Breast epithelium (tissue), 4 donors: ENCODE measurements at regions not wholly inside any gene's neighbourhood (a gene's known extent, or its start where the extent isn't known, plus 50 kb on each side); places are given as distances from the start of the nearest gene placed in this dataset.

ENCODE experiments used
- DNase-seq, 2 donors: peaks; one replicate each; pipeline ENCODE4 v3.0.0-alpha.2; 2019; ENCODE audit warnings: low spot score in 2 of 2
- H3K27ac ChIP-seq, 2 donors: fragments of 200-600 bp; sonication (generic) in 1 of 2; one replicate each; pipeline ENCODE4 v1.5.1; 2016 to 2019; ENCODE audit warnings: mild to moderate bottlenecking in 1 of 2
- H3K27me3 ChIP-seq, 2 donors: fragments of 200-600 bp; sonication (generic) in 1 of 2; one replicate each; pipeline versions ENCODE4 v1.5.1 to v1.6.0; 2017 to 2019; ENCODE audit warnings: control low read depth in 1 of 2, mild to moderate bottlenecking in 1 of 2
- H3K36me3 ChIP-seq: fragments of 200-600 bp; one replicate; pipeline ENCODE4 v1.5.1; 2019
- H3K4me1 ChIP-seq, 2 donors: fragments of 200-600 bp; sonication (generic); one replicate each; pipeline ENCODE4 v1.5.1; 2016 to 2019; ENCODE audit warnings: control low read depth in 1 of 2
- H3K4me3 ChIP-seq, 3 donors: fragments of 200-600 bp; sonication (generic); 1 replicate in 2 of 3; 2 replicates in 1 of 3; pipeline ENCODE4 v1.5.1; 2016 to 2019; ENCODE audit warnings: mild to moderate bottlenecking in 3 of 3, moderate library complexity in 2 of 3
- H3K9me3 ChIP-seq, 2 donors: fragments of 200-600 bp; sonication (generic) in 1 of 2; one replicate each; pipeline ENCODE4 v1.5.1; 2016 to 2019; ENCODE audit warnings: control low read depth in 1 of 2
- CTCF ChIP-seq, 3 donors: fragments of 450-650 bp; IDR thresholded peaks; one replicate each; pipeline ENCODE4 v1.5.1; 2016 to 2017; ENCODE audit warnings: antibody characterized with exemption in 3 of 3, mild to moderate bottlenecking in 3 of 3, moderate library complexity in 3 of 3
- POLR2A ChIP-seq: fragments of 450-650 bp; IDR thresholded peaks from one replicate; pipeline ENCODE4 v1.6.1; 2016; ENCODE audit warnings: antibody characterized with exemption, mild to moderate bottlenecking, moderate library complexity
- POLR2AphosphoS5 ChIP-seq, 3 donors: sonication (generic); formaldehyde crosslinking; IDR thresholded peaks; one replicate each; pipeline ENCODE4 v1.6.1; 2017; ENCODE audit warnings: antibody characterized with exemption in 3 of 3
- intact Hi-C: fragments of 100-400 bp; cut with DNase I; formaldehyde crosslinking; loops from one replicate; pipeline ENCODE4 v1.15.1; 2023; ENCODE audit warnings: low total_unique reads

GRCh38 chr15:37586976-37587375 is 347.5 kb upstream of the TMCO5A start:
- Histone ChIP-seq H3K36me3 (no peaks in the 10 kb centered on the region), H3K27me3 (no peaks in the 10 kb centered on the region), H3K4me1 (no peaks in the 10 kb centered on the region), H3K9me3 (peaks cover 11% of the 10 kb centered on the region in 2 donors), H3K4me3 (peak overlapping the region in 1 of 3 donors; percentile 22), H3K27ac (no peak overlapping the region)
- DNase-seq = no peak
- intact Hi-C loops = no loop called here
- TF ChIP-seq POLR2AphosphoS5 (IDR thresholded peaks at IDR 0.05) (no peak), POLR2A (no peak), CTCF (IDR thresholded peaks at IDR 0.05) (no peak)

- Histone ChIP-seq H3K4me3 (no peak overlapping the region), H3K9me3 (no peaks in the 10 kb centered on the region), H3K27me3 (no peaks in the 10 kb centered on the region), H3K4me1 (no peaks in the 10 kb centered on the region), H3K27ac (no peak overlapping the region), H3K36me3 (no peaks in the 10 kb centered on the region)
- no peak for DNase-seq
- TF ChIP-seq POLR2A = no peak
- no peak for TF ChIP-seq POLR2AphosphoS5 (IDR thresholded peaks at IDR 0.05)
- no peak for TF ChIP-seq CTCF (IDR thresholded peaks at IDR 0.05)
- intact Hi-C loops = no loop called here
Measured at GRCh38 chr15:37594417-37594816, 340.0 kb upstream of the TMCO5A start.

- Histone ChIP-seq H3K36me3 (no peaks in the 10 kb centered on the region), H3K4me3 (no peak overlapping the region), H3K4me1 (no peaks in the 10 kb centered on the region), H3K27me3 (no peaks in the 10 kb centered on the region), H3K27ac (no peak overlapping the region), H3K9me3 (no peaks in the 10 kb centered on the region)
- no peak for DNase-seq
- TF ChIP-seq POLR2A = no peak
- no peak for TF ChIP-seq CTCF (IDR thresholded peaks at IDR 0.05)
- no peak for TF ChIP-seq POLR2AphosphoS5 (IDR thresholded peaks at IDR 0.05)
- intact Hi-C loops = no loop called here
Measured at GRCh38 chr15:37595426-37595970, 338.9 kb upstream of the TMCO5A start.

GRCh38 chr15:37599156-37599555 is 335.3 kb upstream of the TMCO5A start:
- no peaks in the 10 kb centered on the region for H3K9me3 ChIP-seq
- DNase-seq = no peak
- H3K36me3 ChIP-seq = no peaks in the 10 kb centered on the region
- intact Hi-C loops = no loop called here
- no peak overlapping the region for H3K27ac ChIP-seq
- no peaks in the 10 kb centered on the region for H3K4me1 ChIP-seq
- TF ChIP-seq CTCF (IDR thresholded peaks at IDR 0.05) (no peak), POLR2A (no peak), POLR2AphosphoS5 (IDR thresholded peaks at IDR 0.05) (no peak)
- no peak overlapping the region for H3K4me3 ChIP-seq
- H3K27me3 ChIP-seq = no peaks in the 10 kb centered on the region

- no peaks in the 10 kb centered on the region for H3K27me3 ChIP-seq
Measured at GRCh38 chr15:37616215-37616614, 318.2 kb upstream of the TMCO5A start.

More at GRCh38 chr15:37616215-37616614, 318.2 kb upstream of the TMCO5A start:
- DNase-seq = no peak
- Histone ChIP-seq H3K4me1 (no peaks in the 10 kb centered on the region), H3K27ac (no peak overlapping the region), H3K9me3 (no peaks in the 10 kb centered on the region), H3K4me3 (no peak overlapping the region), H3K36me3 (no peaks in the 10 kb centered on the region)
- no peak for TF ChIP-seq POLR2AphosphoS5 (IDR thresholded peaks at IDR 0.05)
- no peak for TF ChIP-seq POLR2A
- TF ChIP-seq CTCF (IDR thresholded peaks at IDR 0.05) = no peak
- intact Hi-C loops = no loop called here
